Activated T-cell treated with anti-CD3 and anti-CD28 coated beads, Interleukin-2, amount 50 U/mL, for 72 hours (primary cell): ENCODE measurements at regions not wholly inside any gene's neighbourhood (a gene's known extent, or its start where the extent isn't known, plus 50 kb on each side); places are given as distances from the start of the nearest gene placed in this dataset.

Experiments
- ATAC-seq, 2 donors: fragments of 150-1000 bp; cut with Tn5 transposase; replicated peaks in 1 of 2; 2 replicates each; pipeline ENCODE4 v1.10.0; 2021; ENCODE audit warnings: moderate library complexity in 2 of 2, mild to moderate bottlenecking in 1 of 2
- DNase-seq, 2 donors: peaks; one replicate each; pipeline ENCODE4 v3.0.0; 2021 to 2022; ENCODE audit warnings: mixed read lengths in 1 of 2
- H3K27ac Mint-ChIP-seq: one replicate; pipeline ENCODE4 v1.8.0; 2022; ENCODE audit warnings: mild to moderate bottlenecking, moderate library complexity, mixed read lengths
- H3K27me3 Mint-ChIP-seq: one replicate; pipeline ENCODE4 v1.8.0; 2022; ENCODE audit warnings: low read depth, mixed read lengths
- H3K36me3 Mint-ChIP-seq, 2 donors: one replicate each; pipeline ENCODE4 v1.8.0; 2022; ENCODE audit warnings: mixed read lengths in 2 of 2, mild to moderate bottlenecking in 1 of 2; ENCODE audit not compliant: insufficient read depth in 2 of 2
- H3K4me1 Mint-ChIP-seq: one replicate; pipeline ENCODE4 v1.8.0; 2022; ENCODE audit warnings: low read depth, mixed read lengths
- H3K4me3 Mint-ChIP-seq, 2 donors: one replicate each; pipeline ENCODE4 v1.8.0; 2022; ENCODE audit warnings: mild to moderate bottlenecking in 2 of 2, mixed read lengths in 2 of 2, moderate library complexity in 2 of 2
- H3K9me3 Mint-ChIP-seq, 2 donors: one replicate each; pipeline ENCODE4 v1.8.0; 2022; ENCODE audit warnings: mixed read lengths in 2 of 2

DNA sequence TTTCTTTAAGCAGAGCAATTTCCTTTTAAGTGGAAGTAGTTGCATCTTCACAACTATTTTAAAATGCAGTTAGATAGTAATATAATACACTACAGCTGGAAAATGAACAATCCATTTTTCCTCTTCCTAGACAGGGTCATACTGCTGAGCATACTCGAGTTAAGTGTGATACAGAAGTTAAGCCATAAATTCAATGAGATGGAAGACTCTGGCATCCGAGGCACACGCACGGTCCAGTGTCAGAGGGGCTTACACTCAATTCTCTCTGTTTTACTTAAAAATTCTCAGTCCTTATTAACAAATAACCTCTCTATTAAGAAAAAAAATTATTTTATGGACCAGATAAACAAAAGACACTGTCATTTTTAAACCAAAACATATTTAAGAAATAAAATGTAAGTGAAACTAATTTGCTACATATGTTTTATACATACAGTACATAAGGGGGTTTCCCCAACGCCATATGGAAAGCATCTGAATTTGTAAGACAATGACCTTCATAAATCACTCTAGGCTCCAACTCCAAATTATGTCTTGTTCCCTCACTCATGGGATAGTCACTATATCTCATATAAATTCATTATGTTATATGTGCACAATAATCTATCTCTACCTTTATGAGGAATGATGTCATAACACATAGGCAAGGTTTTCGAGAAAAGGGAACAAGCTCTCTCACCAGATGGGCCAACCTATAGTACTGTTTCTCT is 315.3 kb downstream of the PAPSS1 start:
- no peaks in the 10 kb centered on the region for H3K9me3 Mint-ChIP-seq
- H3K4me1 Mint-ChIP-seq, result no peaks in the 10 kb centered on the region
- no peak overlapping the region for H3K27ac Mint-ChIP-seq
- ATAC-seq (no peak), DNase-seq (no peak)
- peaks cover 6% of the 10 kb centered on the region for H3K27me3 Mint-ChIP-seq
- H3K36me3 Mint-ChIP-seq, result no peaks in the 10 kb centered on the region
- no peak overlapping the region for H3K4me3 Mint-ChIP-seq

DNA sequence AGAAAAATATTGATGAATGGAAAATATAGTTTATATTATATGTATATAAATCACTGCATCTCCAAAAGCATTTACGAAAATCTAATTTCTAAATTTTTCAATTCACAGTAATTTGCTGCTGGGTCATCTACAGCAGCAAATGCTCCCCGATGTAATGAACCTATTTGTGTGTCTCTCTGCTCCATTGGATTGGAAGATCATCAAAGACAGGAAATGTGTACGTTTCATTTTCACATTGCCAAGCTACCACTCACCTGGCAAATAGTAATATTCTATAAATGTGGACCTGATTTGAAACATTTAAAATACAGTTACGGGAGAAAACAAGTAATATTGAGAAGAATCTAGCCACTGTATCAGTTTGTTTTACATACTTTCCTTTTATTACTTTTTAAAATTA is 317.7 kb downstream of the PAPSS1 start:
- no peak overlapping the region for H3K27ac Mint-ChIP-seq
- H3K9me3 Mint-ChIP-seq, result no peaks in the 10 kb centered on the region
- H3K4me1 Mint-ChIP-seq, result no peaks in the 10 kb centered on the region
- DNase-seq (no peak), ATAC-seq (no peak)
- no peak overlapping the region for H3K4me3 Mint-ChIP-seq
- peaks cover 6% of the 10 kb centered on the region for H3K27me3 Mint-ChIP-seq
- no peaks in the 10 kb centered on the region for H3K36me3 Mint-ChIP-seq

DNA sequence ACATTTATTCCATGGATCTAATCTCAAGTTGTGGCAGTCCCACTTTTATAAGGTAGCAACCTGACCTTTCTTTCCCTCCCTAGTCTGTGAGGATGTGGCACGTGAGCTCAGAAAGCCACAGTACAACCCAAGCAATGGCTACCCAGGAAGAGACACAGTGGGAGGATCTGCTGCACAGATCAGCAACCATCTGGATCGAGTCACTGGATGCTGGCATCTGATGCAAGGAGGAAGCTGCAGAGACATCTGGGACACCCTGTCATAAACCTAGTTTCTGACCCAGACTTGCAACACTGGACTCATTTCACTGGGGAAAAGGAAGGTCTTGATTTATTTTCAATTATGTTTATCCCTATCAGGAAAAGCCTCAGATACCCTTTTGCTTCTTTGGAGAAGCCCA is 327.1 kb downstream of the PAPSS1 start:
- ATAC-seq (no peak), DNase-seq (no peak)
- Mint-ChIP-seq H3K27ac (no peak overlapping the region), H3K27me3 (no peaks in the 10 kb centered on the region), H3K36me3 (no peaks in the 10 kb centered on the region), H3K4me1 (no peaks in the 10 kb centered on the region), H3K9me3 (no peaks in the 10 kb centered on the region), H3K4me3 (no peak overlapping the region)

DNA sequence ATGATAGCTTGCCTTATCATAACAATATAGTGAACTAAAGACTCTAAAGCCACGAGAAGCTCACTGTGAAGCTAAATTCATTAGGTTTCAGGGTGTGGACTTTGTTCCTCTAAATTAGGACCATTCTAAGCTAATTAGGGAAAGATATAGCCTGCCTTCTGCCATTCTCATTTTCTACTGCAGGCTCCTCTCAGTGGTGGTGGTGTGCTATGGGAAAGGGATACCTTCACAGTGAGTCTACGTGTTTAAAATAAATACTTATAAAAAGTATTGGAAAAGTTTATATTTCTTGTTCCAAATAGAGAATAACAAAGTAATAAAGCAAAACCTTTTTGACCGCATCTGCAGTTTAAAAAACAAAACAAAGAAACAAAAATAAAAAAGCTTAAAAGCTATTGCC is 327.7 kb downstream of the PAPSS1 start:
- Mint-ChIP-seq H3K4me3 (no peak overlapping the region), H3K9me3 (no peaks in the 10 kb centered on the region), H3K27ac (no peak overlapping the region), H3K27me3 (no peaks in the 10 kb centered on the region), H3K4me1 (no peaks in the 10 kb centered on the region), H3K36me3 (no peaks in the 10 kb centered on the region)
- no peak for DNase-seq
- no peak for ATAC-seq

DNA sequence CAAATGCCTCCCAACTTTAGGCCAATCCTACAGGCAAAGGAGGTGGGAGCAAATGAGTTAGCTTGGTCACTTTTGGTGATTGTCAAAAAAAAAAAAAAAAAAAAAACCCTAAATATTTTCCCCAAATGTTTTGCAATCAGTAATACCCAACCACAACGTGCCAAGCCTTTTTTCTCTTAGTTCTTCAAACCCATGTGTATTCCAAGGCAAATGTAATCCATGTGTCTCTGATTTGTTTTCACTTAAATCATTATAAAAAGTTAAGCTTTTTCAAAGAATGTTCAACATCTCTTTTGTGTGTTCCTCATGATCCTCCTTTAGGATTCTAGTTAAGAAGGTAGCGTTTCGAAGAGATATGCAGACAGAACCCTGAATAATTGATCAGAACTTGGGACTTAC is 328.4 kb downstream of the PAPSS1 start:
- DNase-seq (no peak), ATAC-seq (no peak)
- H3K36me3 Mint-ChIP-seq, result no peaks in the 10 kb centered on the region
- no peak overlapping the region for H3K27ac Mint-ChIP-seq
- H3K4me1 Mint-ChIP-seq, result no peaks in the 10 kb centered on the region
- H3K27me3 Mint-ChIP-seq, result no peaks in the 10 kb centered on the region
- H3K4me3 Mint-ChIP-seq, result no peak overlapping the region
- no peaks in the 10 kb centered on the region for H3K9me3 Mint-ChIP-seq

DNA sequence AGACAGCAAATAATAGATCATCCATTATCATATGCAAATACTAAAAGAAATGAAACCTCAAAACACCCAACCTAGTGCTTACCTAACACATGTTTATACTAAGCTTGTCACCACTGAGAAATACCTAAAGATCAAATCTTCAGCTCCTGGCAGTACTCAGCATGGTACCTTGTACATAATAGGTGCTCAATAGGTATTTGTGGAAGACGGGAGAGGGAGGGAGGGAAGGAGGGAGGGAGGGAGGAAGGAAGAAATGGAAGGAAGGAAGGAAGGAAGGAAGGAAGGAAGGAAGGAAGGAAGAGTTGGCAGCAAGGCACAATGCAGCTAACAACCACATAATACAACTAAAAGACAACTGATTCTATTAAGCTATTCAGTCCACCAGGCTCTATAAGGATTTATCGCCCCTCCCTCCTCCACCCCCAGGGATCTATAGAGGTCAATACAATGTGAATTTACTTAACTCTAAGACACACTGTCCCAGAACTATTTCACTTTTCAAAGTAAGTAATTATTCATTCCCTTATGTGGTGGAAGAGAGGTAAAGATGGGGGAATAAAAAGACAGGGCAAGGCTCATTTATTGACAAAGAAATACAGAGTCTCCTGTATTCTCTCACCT is 328.9 kb downstream of the PAPSS1 start:
- Mint-ChIP-seq H3K9me3 (no peaks in the 10 kb centered on the region), H3K27ac (no peak overlapping the region), H3K36me3 (no peaks in the 10 kb centered on the region), H3K27me3 (no peaks in the 10 kb centered on the region), H3K4me3 (no peak overlapping the region), H3K4me1 (no peaks in the 10 kb centered on the region)
- DNase-seq (no peak), ATAC-seq (no peak)

DNA sequence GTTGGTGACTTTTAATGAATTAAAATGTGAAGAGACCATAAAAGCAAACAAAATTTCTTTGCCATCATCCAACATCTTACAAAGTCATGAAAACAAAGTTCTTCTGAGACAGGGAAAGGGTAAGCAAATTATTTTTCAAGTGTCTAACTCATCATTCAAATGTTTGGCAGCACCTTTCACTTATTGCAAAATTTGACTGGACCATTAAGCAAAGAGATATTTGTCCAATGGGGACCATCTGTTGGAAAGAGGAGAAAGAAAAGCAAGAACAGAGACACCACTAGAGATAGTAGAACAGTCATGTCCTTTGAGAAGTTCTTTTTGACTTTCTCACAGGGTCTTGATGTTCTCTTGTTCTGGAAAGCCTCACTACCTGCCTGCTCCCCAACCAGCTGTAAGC is 330.1 kb downstream of the PAPSS1 start:
- Mint-ChIP-seq H3K4me1 (no peaks in the 10 kb centered on the region), H3K4me3 (no peak overlapping the region), H3K36me3 (no peaks in the 10 kb centered on the region), H3K9me3 (peaks cover 2 to 4% of the 10 kb centered on the region in 2 donors), H3K27ac (no peak overlapping the region), H3K27me3 (no peaks in the 10 kb centered on the region)
- ATAC-seq (no peak), DNase-seq (no peak)

DNA sequence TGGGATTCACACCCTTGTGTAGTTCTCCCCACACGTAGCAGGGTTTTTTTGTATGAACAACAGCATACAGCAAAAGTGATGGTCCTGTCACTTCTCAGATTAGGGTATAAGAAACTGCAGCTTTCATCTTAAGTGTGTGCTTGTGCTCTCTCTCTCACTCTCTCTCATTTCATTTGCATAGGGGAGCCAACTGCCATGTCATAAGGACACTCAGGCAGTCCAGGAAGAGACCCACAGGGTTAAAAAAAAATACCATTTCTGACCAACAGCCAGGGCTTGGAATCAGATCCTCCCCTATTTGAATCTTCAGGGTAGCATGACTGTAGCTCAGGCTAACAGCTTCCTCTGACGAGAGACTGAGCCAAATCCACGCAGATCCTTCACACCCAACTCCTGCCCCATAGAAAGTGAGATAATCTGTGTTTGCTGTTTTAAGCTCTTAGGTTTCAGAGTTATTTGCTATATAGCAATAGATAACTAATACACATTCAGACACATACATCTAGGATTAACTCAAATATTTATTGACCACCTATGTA is 331.2 kb downstream of the PAPSS1 start:
- ATAC-seq (peak in 1 of 2 donors; percentile 19), DNase-seq (no peak)
- no peaks in the 10 kb centered on the region for H3K36me3 Mint-ChIP-seq
- peaks cover 2 to 4% of the 10 kb centered on the region in 2 donors for H3K9me3 Mint-ChIP-seq
- H3K27me3 Mint-ChIP-seq, result no peaks in the 10 kb centered on the region
- H3K27ac Mint-ChIP-seq, result no peak overlapping the region
- H3K4me3 Mint-ChIP-seq, result no peak overlapping the region
- H3K4me1 Mint-ChIP-seq, result no peaks in the 10 kb centered on the region

DNA sequence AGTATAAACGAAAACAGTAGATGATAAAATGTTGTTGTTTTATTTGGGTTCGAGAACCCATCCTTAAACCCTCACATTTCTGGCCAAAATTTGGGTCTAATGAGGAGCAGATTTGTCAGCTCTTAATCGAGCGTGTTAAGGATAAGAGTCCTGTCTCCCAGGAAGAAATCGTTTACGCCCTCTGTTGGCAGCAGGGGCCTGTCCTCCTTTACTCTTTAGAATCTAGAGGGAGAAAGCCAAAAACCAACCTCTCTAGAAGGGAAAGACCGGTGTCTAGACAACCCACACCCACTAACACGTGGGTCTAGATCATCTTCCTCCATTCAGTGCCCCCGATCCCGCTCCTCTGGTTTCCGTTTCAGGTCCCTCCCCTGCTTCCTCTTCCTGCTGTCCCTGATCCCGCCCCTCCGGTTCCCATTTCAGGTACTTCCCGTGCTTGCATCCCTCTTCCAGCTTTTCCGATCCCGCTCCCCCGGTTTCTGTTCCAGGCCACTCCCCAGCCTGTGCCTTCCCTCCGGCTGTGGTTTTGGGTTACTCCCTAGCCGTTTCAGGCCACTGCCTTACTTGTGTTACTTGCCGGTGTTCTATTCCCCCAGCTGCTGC is 339.1 kb downstream of the PAPSS1 start:
- no peak overlapping the region for H3K4me3 Mint-ChIP-seq
- no peaks in the 10 kb centered on the region for H3K27me3 Mint-ChIP-seq
- no peaks in the 10 kb centered on the region for H3K36me3 Mint-ChIP-seq
- ATAC-seq (no peak), DNase-seq (no peak)
- H3K9me3 Mint-ChIP-seq, result peaks cover under 1 to 3% of the 10 kb centered on the region in 2 donors
- H3K27ac Mint-ChIP-seq, result no peak overlapping the region
- H3K4me1 Mint-ChIP-seq, result no peaks in the 10 kb centered on the region

DNA sequence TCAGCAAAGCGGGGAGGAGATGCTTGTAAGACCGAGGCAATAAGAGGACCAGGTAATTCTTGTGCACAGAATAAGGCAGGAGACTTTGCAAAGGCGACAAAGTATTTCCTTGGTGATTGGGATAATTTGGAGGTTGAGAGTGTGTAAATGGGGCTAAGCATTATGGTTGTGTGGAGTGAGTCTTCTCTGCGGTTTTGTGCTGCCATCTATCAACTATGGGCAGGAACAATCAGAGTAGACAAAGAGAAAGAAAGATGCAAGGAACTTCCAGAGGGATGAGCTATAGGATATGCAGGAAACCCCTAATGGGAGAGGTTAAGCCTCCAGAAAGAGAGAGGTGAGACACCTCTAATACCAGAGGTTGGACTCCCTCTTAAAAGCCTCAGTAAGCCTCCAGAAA is 339.8 kb downstream of the PAPSS1 start:
- DNase-seq, result no peak
- no peaks in the 10 kb centered on the region for H3K9me3 Mint-ChIP-seq
- H3K4me1 Mint-ChIP-seq, result no peaks in the 10 kb centered on the region
- H3K27me3 Mint-ChIP-seq, result no peaks in the 10 kb centered on the region
- no peaks in the 10 kb centered on the region for H3K36me3 Mint-ChIP-seq
- no peak overlapping the region for H3K27ac Mint-ChIP-seq
- ATAC-seq, result no peak
- H3K4me3 Mint-ChIP-seq, result no peak overlapping the region

DNA sequence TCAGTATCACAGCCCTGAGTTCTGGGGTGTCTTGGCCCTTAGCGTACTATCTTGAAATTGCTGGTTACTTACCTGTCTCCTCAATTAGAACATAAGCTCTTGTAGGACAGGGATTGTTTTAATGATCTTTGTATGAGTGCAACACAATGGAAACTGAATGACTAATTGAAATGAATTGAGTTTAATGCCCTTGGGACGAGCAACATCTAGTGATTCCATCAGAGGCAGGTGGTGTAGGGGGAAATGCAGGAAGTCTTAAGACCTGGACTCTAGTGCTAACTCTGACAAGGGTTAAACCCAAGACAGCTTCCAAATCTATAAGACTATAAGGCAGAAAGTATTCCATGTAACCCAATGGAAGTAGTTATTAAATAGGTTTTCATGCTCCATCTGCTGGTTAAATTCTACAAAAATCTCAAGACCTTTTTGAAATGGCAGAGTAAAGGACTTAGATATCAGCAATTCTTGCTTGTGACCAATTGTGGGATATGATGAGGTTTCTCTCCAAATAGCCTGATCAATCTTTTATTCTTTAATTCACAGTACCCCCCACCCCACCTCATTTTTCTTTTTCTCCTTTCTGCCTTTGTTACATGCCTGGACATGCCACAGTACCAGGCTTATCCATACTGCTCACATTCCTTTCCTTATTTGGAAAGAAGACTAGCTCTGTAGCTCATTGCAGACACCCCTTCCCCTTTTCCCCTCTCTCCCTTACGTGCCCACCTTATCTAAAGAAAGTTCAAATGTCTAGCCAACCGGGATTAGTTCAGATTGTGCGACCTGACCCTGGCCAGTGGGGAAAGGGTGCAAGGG is 340.8 kb downstream of the PAPSS1 start:
- Mint-ChIP-seq H3K9me3 (no peaks in the 10 kb centered on the region), H3K36me3 (no peaks in the 10 kb centered on the region), H3K4me3 (no peak overlapping the region), H3K4me1 (no peaks in the 10 kb centered on the region), H3K27ac (no peak overlapping the region), H3K27me3 (no peaks in the 10 kb centered on the region)
- DNase-seq, result no peak
- ATAC-seq, result no peak

DNA sequence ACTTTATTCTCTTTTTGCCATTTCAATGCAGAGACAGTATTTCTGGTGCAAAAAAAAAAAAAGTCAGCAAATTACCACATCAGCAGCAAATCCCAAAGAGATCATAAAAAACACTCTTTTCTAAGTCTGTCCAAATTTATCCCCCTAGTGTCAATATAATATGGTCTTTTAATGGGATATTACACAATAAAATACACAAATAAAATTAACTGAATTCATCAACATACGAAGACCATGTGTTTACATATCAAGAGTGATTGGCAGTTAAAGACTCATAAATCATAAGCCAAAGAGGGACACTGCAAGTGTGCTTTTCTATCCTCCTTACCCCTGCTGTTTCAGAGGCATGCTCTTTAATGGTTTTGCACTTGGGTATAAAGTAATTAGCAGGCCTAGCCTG is 340.2 kb upstream of the DKK2 start:
- DNase-seq, result no peak
- Mint-ChIP-seq H3K4me3 (no peak overlapping the region), H3K4me1 (no peaks in the 10 kb centered on the region), H3K27ac (no peak overlapping the region), H3K27me3 (no peaks in the 10 kb centered on the region), H3K36me3 (no peaks in the 10 kb centered on the region), H3K9me3 (no peaks in the 10 kb centered on the region)
- no peak for ATAC-seq

DNA sequence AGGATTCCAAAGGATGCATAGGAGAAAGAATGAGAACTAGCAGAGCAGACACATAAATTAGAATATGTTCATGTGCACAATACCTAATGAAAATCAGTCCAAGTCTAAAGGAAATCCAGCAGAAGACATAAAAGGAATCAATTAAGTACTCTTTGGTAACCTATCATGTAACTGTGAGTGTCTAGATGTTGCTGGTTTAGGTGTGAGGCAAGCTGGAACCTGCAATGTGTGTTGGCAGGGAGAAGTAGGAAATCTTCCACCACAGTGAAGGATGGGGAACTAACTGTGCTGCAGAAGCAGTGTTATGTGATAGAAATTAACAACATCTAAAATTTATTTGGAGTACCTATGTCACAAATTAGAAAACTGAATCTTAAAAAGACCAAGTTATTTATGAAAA is 330.8 kb upstream of the DKK2 start:
- H3K4me1 Mint-ChIP-seq, result no peaks in the 10 kb centered on the region
- peaks cover 0 to 2% of the 10 kb centered on the region in 2 donors for H3K9me3 Mint-ChIP-seq
- ATAC-seq (no peak), DNase-seq (no peak)
- no peak overlapping the region for H3K27ac Mint-ChIP-seq
- H3K4me3 Mint-ChIP-seq, result no peak overlapping the region
- H3K36me3 Mint-ChIP-seq, result no peaks in the 10 kb centered on the region
- H3K27me3 Mint-ChIP-seq, result no peaks in the 10 kb centered on the region
